Uterus (tissue), 2 donors: ENCODE measurements at regions not wholly inside any gene's neighbourhood (a gene's known extent, or its start where the extent isn't known, plus 50 kb on each side); places are given as distances from the start of the nearest gene placed in this dataset.

Source experiments
- CTCF ChIP-seq, 4 experiments: fragments of 200-600 bp in 2 of 4; fragments of 450-650 bp in 2 of 4; sonication (generic) in 2 of 4; IDR thresholded peaks; one replicate each; pipeline ENCODE4 v1.5.1; 2016 to 2019; ENCODE audit warnings: antibody characterized with exemption in 4 of 4, mild to moderate bottlenecking in 2 of 4, moderate library complexity in 1 of 4
- POLR2A ChIP-seq, 2 donors: fragments of 450-650 bp; IDR thresholded peaks; one replicate each; pipeline ENCODE4 v1.6.1; 2016; ENCODE audit warnings: antibody characterized with exemption in 2 of 2, mild to moderate bottlenecking in 1 of 2, moderate library complexity in 1 of 2

GRCh38 chr6:84317463-84317862, 90.0 kb upstream of the CEP162 start:
- TF ChIP-seq CTCF (IDR thresholded peaks at IDR 0.05) (no peak), POLR2A (IDR thresholded peaks at IDR 0.05) (no peak)
